Calu3 (cell line): ENCODE measurements at regions not wholly inside any gene's neighbourhood (a gene's known extent, or its start where the extent isn't known, plus 50 kb on each side); places are given as distances from the start of the nearest gene placed in this dataset.

Experiments used
- BruUV-seq: library from RNA; stranded (reverse); fragments of 400-500 nt; replicated peaks from 2 replicates; lab custom pipeline; 2021; lab: Mats Ljungman, UMichigan
- CTCF ChIA-PET: fragments of 300-600 bp; sonication (Branson Sonifier 250); formaldehyde crosslinking; loops from one replicate; lab custom pipeline; 2022; ENCODE audit warnings: antibody characterized with exemption; lab: Charles Lee
- DNase-seq: peaks from one replicate; pipeline ENCODE4 v3.0.0; 2022
- H3K27ac Mint-ChIP-seq: one replicate; pipeline ENCODE4 v1.8.0; 2022; ENCODE audit warnings: mixed read lengths; ENCODE audit not compliant: unreplicated experiment
- H3K27me3 Mint-ChIP-seq: one replicate; pipeline ENCODE4 v1.8.0; 2022; ENCODE audit warnings: mixed read lengths; ENCODE audit not compliant: unreplicated experiment
- H3K36me3 Mint-ChIP-seq: one replicate; pipeline ENCODE4 v1.8.0; 2022; ENCODE audit warnings: mild to moderate bottlenecking, moderate library complexity, mixed read lengths; ENCODE audit not compliant: insufficient read depth, unreplicated experiment
- H3K4me1 Mint-ChIP-seq: one replicate; pipeline ENCODE4 v1.8.0; 2022; ENCODE audit warnings: mild to moderate bottlenecking, low read depth, mixed read lengths; ENCODE audit not compliant: unreplicated experiment
- H3K4me3 Mint-ChIP-seq: one replicate; pipeline ENCODE4 v1.8.0; 2022; ENCODE audit warnings: mild to moderate bottlenecking, low read depth, moderate library complexity, mixed read lengths; ENCODE audit not compliant: unreplicated experiment
- H3K9me3 Mint-ChIP-seq: one replicate; pipeline ENCODE4 v1.8.0; 2022; ENCODE audit warnings: low read depth, mixed read lengths; ENCODE audit not compliant: unreplicated experiment
- CTCF ChIP-seq: fragments of 200-600 bp; IDR thresholded peaks from one replicate; pipeline ENCODE4 v1.8.0; 2022; ENCODE audit warnings: antibody characterized with exemption; ENCODE audit not compliant: unreplicated experiment
- intact Hi-C: fragments of 100-400 bp; cut with micrococcal nuclease; formaldehyde crosslinking; loops from one replicate; pipeline ENCODE4 v1.10.0; 2022; ENCODE audit not compliant: unreplicated experiment

- Mint-ChIP-seq H3K27me3 (peaks cover 30% of the 10 kb centered on the region), H3K36me3 (no peaks in the 10 kb centered on the region)
These were observed 60.8 kb upstream of the SSTR4 start for GRCh38 chr20:22974354-22974753.

GRCh38 chr20:22977047-22977785 is 57.9 kb upstream of the SSTR4 start:
- CTCF ChIA-PET: no interaction called here
- BruUV-seq: no TSS peak
- no peak overlapping the region for H3K4me3 Mint-ChIP-seq
- H3K36me3 Mint-ChIP-seq: no peaks in the 10 kb centered on the region
- DNase-seq: no peak
- no peaks in the 10 kb centered on the region for H3K4me1 Mint-ChIP-seq
- intact Hi-C loops: no loop called here
- peaks cover 35% of the 10 kb centered on the region for H3K27me3 Mint-ChIP-seq
- TF ChIP-seq CTCF: no peak
- H3K9me3 Mint-ChIP-seq: no peaks in the 10 kb centered on the region
- no peak overlapping the region for H3K27ac Mint-ChIP-seq

More at GRCh38 chr20:22974354-22974753, 60.8 kb upstream of the SSTR4 start:
- Mint-ChIP-seq H3K9me3 (no peaks in the 10 kb centered on the region), H3K27ac (no peak overlapping the region), H3K4me1 (no peaks in the 10 kb centered on the region), H3K4me3 (no peak overlapping the region)
- CTCF ChIA-PET: interaction anchor here (2.2 kb wide), 1 partner anchor 282 kb away, joined by 5 read pairs; no protein-coding TSS in a partner anchor
- TF ChIP-seq CTCF: peak; percentile 23
- peak; percentile 1 for DNase-seq
- BruUV-seq: no TSS peak
- intact Hi-C loops: loop anchor here (2.0 kb wide), 1 partner anchor 284 kb away; no protein-coding TSS in a partner anchor

- intact Hi-C loops: no loop called here
- CTCF ChIA-PET: no interaction called here
- DNase-seq: no peak
- H3K4me3 Mint-ChIP-seq: no peak overlapping the region
- H3K36me3 Mint-ChIP-seq: peaks cover 5% of the 10 kb centered on the region
- H3K9me3 Mint-ChIP-seq: no peaks in the 10 kb centered on the region
- H3K27me3 Mint-ChIP-seq: peaks cover 22% of the 10 kb centered on the region
- BruUV-seq: no TSS peak
- H3K4me1 Mint-ChIP-seq: no peaks in the 10 kb centered on the region
- H3K27ac Mint-ChIP-seq: no peak overlapping the region
- no peak for TF ChIP-seq CTCF
These were observed 51.1 kb upstream of the SSTR4 start for GRCh38 chr20:22984008-22984407.

GRCh38 chr20:22984606-22985005 is 50.5 kb upstream of the SSTR4 start:
- H3K9me3 Mint-ChIP-seq: no peaks in the 10 kb centered on the region
- peaks cover 5% of the 10 kb centered on the region for H3K36me3 Mint-ChIP-seq
- no peaks in the 10 kb centered on the region for H3K4me1 Mint-ChIP-seq
- intact Hi-C loops: no loop called here
- H3K4me3 Mint-ChIP-seq: no peak overlapping the region
- CTCF ChIA-PET: no interaction called here
- no peak for TF ChIP-seq CTCF
- BruUV-seq: no TSS peak
- no peak for DNase-seq
- H3K27ac Mint-ChIP-seq: no peak overlapping the region
- peaks cover 16% of the 10 kb centered on the region for H3K27me3 Mint-ChIP-seq
